ENCODE measurements at regions not wholly inside any gene's neighbourhood (a gene's known extent, or its start where the extent isn't known, plus 50 kb on each side); places are given as distances from the start of the nearest gene placed in this dataset.

GRCh38 chr2:118477111-118477862 is 370.2 kb downstream of the EN1 start:
- Histone ChIP-seq H3K4me3 (ENCODE audit: low read depth, low read length) (no peak overlapping the region), H3K9me3 (no peaks in the 10 kb centered on the region), H3K27me3 (no peaks in the 10 kb centered on the region), H3K36me3 (no peaks in the 10 kb centered on the region), H3K4me1 (no peaks in the 10 kb centered on the region)
- no peak for DNase-seq
- TF ChIP-seq CTCF (IDR thresholded peaks at IDR 0.05; ENCODE audit: low read depth, low read length): no peak

- no peaks in the 10 kb centered on the region for H3K27me3 ChIP-seq
- H3K4me1 ChIP-seq: no peaks in the 10 kb centered on the region
- DNase-seq: no peak
- no peak overlapping the region for H3K4me3 ChIP-seq (ENCODE audit: low read depth, low read length)
- TF ChIP-seq CTCF (IDR thresholded peaks at IDR 0.05; ENCODE audit: low read depth, low read length): no peak
- H3K9me3 ChIP-seq: no peaks in the 10 kb centered on the region
- no peaks in the 10 kb centered on the region for H3K36me3 ChIP-seq
Measured at GRCh38 chr2:118475622-118476205, 371.7 kb downstream of the EN1 start.

DNA sequence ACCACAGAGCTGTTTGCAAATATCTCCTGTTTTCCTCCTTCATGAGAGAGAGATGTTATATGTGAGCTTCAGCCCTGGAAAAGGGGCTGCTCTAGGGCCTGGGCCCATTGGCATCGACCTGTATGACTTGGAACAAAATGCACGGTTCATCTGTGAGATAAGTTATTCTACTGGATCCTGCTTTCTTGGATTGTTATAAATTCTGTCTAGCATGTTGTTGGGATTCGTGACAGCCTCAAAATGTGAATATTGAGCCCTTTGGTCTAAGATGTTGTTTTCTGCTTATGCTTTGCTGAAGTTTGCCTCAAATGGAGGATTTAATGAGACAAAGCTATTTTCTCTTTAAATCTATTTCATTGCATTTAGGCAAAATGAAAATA is 372.9 kb downstream of the EN1 start:
- no peak for DNase-seq
- Histone ChIP-seq H3K4me3 (ENCODE audit: low read depth, low read length) (no peak overlapping the region), H3K9me3 (no peaks in the 10 kb centered on the region), H3K36me3 (no peaks in the 10 kb centered on the region), H3K4me1 (no peaks in the 10 kb centered on the region), H3K27me3 (no peaks in the 10 kb centered on the region)
- no peak for TF ChIP-seq CTCF (IDR thresholded peaks at IDR 0.05; ENCODE audit: low read depth, low read length)

DNA sequence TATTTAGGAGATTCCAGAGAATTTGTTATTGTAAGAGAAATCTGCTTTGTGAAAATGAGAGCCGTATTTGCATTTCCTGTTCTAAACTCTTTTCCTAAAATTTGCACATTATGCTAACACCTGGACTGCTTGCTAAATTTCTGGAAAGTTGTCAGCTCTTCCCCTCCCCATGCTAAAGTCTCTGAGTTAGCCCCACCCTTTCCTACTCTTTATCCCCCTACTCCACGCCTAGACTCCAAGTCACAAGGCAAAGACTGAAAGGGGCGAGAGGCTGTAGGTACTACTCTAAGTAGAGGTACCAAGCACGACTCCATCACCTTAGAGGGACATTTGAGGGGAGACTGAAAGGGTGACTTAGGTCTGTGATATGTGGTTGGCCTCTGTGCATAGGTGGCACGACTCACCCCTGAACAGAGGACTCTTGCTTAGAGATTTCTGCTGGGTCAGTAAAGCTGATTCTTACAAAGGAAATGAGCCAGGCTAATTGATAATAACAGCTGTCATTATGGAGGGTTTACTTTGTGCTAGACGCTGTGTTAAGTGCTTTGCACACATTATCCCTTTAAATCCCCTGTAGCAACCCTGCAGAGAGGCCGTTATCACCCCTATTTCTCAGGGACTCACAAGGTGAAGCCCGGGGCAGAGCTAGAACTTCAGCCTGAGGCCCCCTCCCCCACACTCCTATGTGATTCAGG is 373.5 kb downstream of the EN1 start:
- Histone ChIP-seq H3K9me3 (no peaks in the 10 kb centered on the region), H3K4me3 (ENCODE audit: low read depth, low read length) (no peak overlapping the region), H3K4me1 (no peaks in the 10 kb centered on the region), H3K36me3 (no peaks in the 10 kb centered on the region), H3K27me3 (no peaks in the 10 kb centered on the region)
- DNase-seq: no peak
- TF ChIP-seq CTCF (IDR thresholded peaks at IDR 0.05; ENCODE audit: low read depth, low read length): no peak

- Histone ChIP-seq H3K4me3 (ENCODE audit: low read depth, low read length) (no peak overlapping the region), H3K4me1 (no peaks in the 10 kb centered on the region), H3K9me3 (no peaks in the 10 kb centered on the region), H3K27me3 (no peaks in the 10 kb centered on the region), H3K36me3 (no peaks in the 10 kb centered on the region)
- DNase-seq: no peak
- no peak for TF ChIP-seq CTCF (IDR thresholded peaks at IDR 0.05; ENCODE audit: low read depth, low read length)
Measured at GRCh38 chr2:118473241-118473640, 374.2 kb downstream of the EN1 start.

- no peaks in the 10 kb centered on the region for H3K27me3 ChIP-seq
- H3K36me3 ChIP-seq: no peaks in the 10 kb centered on the region
- DNase-seq: no peak
- no peak overlapping the region for H3K4me3 ChIP-seq (ENCODE audit: low read depth, low read length)
- H3K4me1 ChIP-seq: no peaks in the 10 kb centered on the region
- TF ChIP-seq CTCF (IDR thresholded peaks at IDR 0.05; ENCODE audit: low read depth, low read length): no peak
- H3K9me3 ChIP-seq: no peaks in the 10 kb centered on the region
Measured at GRCh38 chr2:118470297-118470696, 377.2 kb downstream of the EN1 start.

Measured in BE2C (cell line).